ENCODE measurements at regions not wholly inside any gene's neighbourhood (a gene's known extent, or its start where the extent isn't known, plus 50 kb on each side); places are given as distances from the start of the nearest gene placed in this dataset.
"Not testable (repeated sequence)": the region's sequence is repeated elsewhere in the genome, so short reads cannot be mapped to it uniquely, and the experiment has no call there.

DNA sequence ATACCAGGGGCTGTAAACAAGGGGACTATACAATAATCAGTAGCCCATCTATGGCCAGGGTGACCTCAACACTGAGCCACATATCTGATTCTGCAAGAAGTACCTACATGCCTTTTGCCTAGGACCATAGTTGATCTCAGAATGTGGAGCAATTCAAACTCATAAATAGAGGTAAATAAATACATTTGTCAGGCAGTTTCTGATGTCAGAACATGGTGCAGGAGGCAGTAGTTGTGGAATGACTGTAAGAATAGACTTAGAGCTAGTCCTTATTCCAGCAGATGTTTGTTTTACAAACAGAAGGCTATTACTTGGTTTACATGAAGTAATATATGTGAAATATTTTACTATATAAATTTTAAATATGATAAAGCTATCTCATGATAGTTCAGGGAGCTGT is 330.7 kb upstream of the DAB2 start:
- TF ChIP-seq, protein P1, sequence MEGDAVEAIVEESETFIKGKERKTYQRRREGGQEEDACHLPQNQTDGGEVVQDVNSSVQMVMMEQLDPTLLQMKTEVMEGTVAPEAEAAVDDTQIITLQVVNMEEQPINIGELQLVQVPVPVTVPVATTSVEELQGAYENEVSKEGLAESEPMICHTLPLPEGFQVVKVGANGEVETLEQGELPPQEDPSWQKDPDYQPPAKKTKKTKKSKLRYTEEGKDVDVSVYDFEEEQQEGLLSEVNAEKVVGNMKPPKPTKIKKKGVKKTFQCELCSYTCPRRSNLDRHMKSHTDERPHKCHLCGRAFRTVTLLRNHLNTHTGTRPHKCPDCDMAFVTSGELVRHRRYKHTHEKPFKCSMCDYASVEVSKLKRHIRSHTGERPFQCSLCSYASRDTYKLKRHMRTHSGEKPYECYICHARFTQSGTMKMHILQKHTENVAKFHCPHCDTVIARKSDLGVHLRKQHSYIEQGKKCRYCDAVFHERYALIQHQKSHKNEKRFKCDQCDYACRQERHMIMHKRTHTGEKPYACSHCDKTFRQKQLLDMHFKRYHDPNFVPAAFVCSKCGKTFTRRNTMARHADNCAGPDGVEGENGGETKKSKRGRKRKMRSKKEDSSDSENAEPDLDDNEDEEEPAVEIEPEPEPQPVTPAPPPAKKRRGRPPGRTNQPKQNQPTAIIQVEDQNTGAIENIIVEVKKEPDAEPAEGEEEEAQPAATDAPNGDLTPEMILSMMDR (IDR thresholded peaks at IDR 0.05), result no peak
- Histone ChIP-seq H3K79me2 (no peaks in the 10 kb centered on the region), H3K36me3 (ENCODE audit: control insufficient read depth, insufficient read depth, low read length) (no peaks in the 10 kb centered on the region), H3K27ac (no peak overlapping the region), H3K4me2 (ENCODE audit: low read length) (no peak overlapping the region), H3K27me3 (ENCODE audit: control insufficient read depth, insufficient read depth, low read length) (no peaks in the 10 kb centered on the region), H3K4me3 (ENCODE audit: low read depth, low read length) (no peak overlapping the region), H2AFZ (no peak overlapping the region), H3K9me3 (ENCODE audit: control insufficient read depth, low read length) (no peaks in the 10 kb centered on the region), H3K9ac (no peak overlapping the region), H3K4me1 (no peaks in the 10 kb centered on the region)

DNA sequence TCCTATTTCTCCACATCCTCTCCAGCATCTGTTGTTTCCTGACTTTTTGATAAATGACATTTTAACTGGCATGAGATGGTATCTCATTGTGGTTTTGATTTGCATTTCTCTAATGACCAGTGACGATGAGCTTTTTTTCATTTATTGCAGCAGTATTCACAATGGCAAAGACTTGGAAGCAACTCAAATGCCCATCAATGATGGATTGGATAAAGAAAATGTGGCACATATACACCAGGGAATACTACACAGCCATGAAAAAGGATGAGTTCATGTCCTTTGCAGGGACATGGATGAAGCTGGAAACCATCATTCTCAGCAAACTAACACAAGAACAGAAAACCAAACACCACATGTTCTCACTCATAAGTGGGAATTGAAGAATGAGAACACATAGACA is 329.0 kb upstream of the DAB2 start:
- H3K36me3 ChIP-seq (ENCODE audit: control insufficient read depth, insufficient read depth, low read length); H3K79me2 ChIP-seq; H3K9me3 ChIP-seq (ENCODE audit: control insufficient read depth, low read length); H2AFZ ChIP-seq; H3K27ac ChIP-seq; H3K4me3 ChIP-seq (ENCODE audit: low read depth, low read length); H3K27me3 ChIP-seq (ENCODE audit: control insufficient read depth, insufficient read depth, low read length); H3K4me1 ChIP-seq; H3K9ac ChIP-seq; H3K4me2 ChIP-seq (ENCODE audit: low read length): not testable (repeated sequence)

DNA sequence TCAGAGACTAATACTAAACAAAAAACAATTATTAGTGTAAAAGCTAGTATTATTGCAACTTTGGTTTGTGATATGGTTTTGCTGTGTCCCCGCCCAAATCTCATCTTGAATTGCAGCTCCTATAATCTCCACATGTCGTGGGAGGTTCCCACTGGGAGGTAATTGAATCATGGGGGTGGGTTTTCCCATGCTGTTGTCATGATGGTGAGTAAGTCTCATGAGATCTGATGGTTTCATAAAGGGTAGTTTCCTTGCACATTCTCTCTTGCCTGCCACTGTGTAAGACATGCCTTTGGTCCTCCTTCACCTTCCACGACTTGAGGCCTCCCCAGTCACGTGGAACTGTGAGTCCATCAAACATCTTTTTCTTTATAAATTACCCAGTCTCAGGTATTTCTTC is 325.9 kb upstream of the DAB2 start:
- Histone ChIP-seq H3K4me1 (no peaks in the 10 kb centered on the region), H3K27me3 (ENCODE audit: control insufficient read depth, insufficient read depth, low read length) (no peaks in the 10 kb centered on the region), H3K79me2 (no peaks in the 10 kb centered on the region), H3K4me2 (ENCODE audit: low read length) (no peak overlapping the region), H3K4me3 (ENCODE audit: low read depth, low read length) (no peak overlapping the region), H2AFZ (no peak overlapping the region), H3K36me3 (ENCODE audit: control insufficient read depth, insufficient read depth, low read length) (no peaks in the 10 kb centered on the region), H3K9ac (no peak overlapping the region), H3K9me3 (ENCODE audit: control insufficient read depth, low read length) (no peaks in the 10 kb centered on the region), H3K27ac (no peak overlapping the region)
- TF ChIP-seq, protein P1 (IDR thresholded peaks at IDR 0.05), result no peak

DNA sequence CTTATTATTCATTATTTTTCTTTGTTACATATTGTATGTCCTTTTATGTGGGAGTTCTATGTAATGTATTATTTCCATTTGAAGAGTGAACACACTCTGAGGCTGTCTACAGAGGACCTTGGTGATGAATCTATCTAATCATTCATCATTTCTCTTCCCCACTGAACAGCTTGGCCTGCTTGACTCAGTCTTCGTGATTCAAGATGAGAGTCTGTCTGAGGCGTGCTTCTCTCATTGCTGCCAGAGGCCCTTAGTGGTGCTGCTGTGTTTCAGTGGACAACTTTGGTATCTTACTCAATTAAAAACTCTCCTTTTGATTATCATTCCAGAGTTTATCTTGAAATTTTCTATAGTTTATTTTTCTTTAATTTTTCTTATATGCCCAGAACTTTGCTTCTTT is 318.1 kb upstream of the DAB2 start:
- Histone ChIP-seq H3K9me3 (ENCODE audit: control insufficient read depth, low read length) (no peaks in the 10 kb centered on the region), H3K36me3 (ENCODE audit: control insufficient read depth, insufficient read depth, low read length) (no peaks in the 10 kb centered on the region), H2AFZ (no peak overlapping the region), H3K27me3 (ENCODE audit: control insufficient read depth, insufficient read depth, low read length) (no peaks in the 10 kb centered on the region), H3K4me3 (ENCODE audit: low read depth, low read length) (no peak overlapping the region), H3K79me2 (no peaks in the 10 kb centered on the region), H3K4me2 (ENCODE audit: low read length) (no peak overlapping the region), H3K9ac (no peak overlapping the region), H3K4me1 (no peaks in the 10 kb centered on the region), H3K27ac (no peak overlapping the region)
- TF ChIP-seq, protein P1 (IDR thresholded peaks at IDR 0.05), result no peak

DNA sequence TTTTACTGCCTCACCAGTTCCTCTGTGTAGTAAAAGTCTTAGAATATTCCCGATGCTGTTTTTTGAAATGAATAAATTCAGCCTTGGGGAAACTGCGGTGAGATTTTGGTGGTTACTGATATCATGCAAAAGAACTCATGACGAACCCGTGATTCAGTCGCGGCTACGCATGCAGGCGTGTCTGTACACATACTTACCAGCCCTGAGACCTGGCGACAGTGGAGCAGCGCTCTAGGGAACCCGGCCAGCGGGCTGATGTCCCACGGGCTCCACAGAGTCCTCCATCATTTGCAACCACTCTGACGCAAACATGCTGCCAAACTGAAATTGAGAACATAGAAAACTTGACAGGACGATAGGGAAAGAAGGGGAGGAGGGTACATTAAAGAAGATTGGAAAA is 315.6 kb upstream of the DAB2 start:
- TF ChIP-seq, protein P1 (IDR thresholded peaks at IDR 0.05), result no peak
- Histone ChIP-seq H3K9me3 (ENCODE audit: control insufficient read depth, low read length) (no peaks in the 10 kb centered on the region), H3K27ac (no peak overlapping the region), H3K4me3 (ENCODE audit: low read depth, low read length) (no peak overlapping the region), H3K27me3 (ENCODE audit: control insufficient read depth, insufficient read depth, low read length) (no peaks in the 10 kb centered on the region), H3K9ac (no peak overlapping the region), H2AFZ (no peak overlapping the region), H3K36me3 (ENCODE audit: control insufficient read depth, insufficient read depth, low read length) (no peaks in the 10 kb centered on the region), H3K4me1 (no peaks in the 10 kb centered on the region), H3K4me2 (ENCODE audit: low read length) (no peak overlapping the region), H3K79me2 (no peaks in the 10 kb centered on the region)
